Pancreas (tissue), 10 donors: ENCODE measurements at regions not wholly inside any gene's neighbourhood (a gene's known extent, or its start where the extent isn't known, plus 50 kb on each side); places are given as distances from the start of the nearest gene placed in this dataset.

Experiments used
- ATAC-seq, 4 donors: fragments of 200-7000 bp; cut with Tn5 transposase; one replicate each; pipeline versions ENCODE4 v1.8.0 to v1.9.1; 2020; ENCODE audit warnings: mild to moderate bottlenecking in 4 of 4, moderate library complexity in 4 of 4
- DNase-seq, 6 donors: peaks; one replicate each; pipeline ENCODE4 v3.0.0-alpha.2; 2020
- FAIRE-seq: peaks from 2 replicates; lab custom pipeline; 2012; peaks lifted over from hg19 to GRCh38; lab: Jason Lieb, UNC
- H3K27ac ChIP-seq, 4 donors: fragments of 200-600 bp; sonication (generic); 1 replicate in 3 of 4; 2 replicates in 1 of 4; pipeline versions ENCODE4 v1.5.0 to v1.8.0; 2020
- H3K27me3 ChIP-seq, 4 donors: fragments of 200-600 bp; one replicate each; pipeline ENCODE4 v1.8.0; 2021
- H3K36me3 ChIP-seq, 3 donors: fragments of 200-600 bp; sonication (generic) in 1 of 3; one replicate each; pipeline versions ENCODE4 v1.5.0 to v1.8.0; 2020 to 2021
- H3K4me1 ChIP-seq, 3 donors: fragments of 200-600 bp; one replicate each; pipeline ENCODE4 v1.8.0; 2021
- H3K4me3 ChIP-seq, 4 donors: fragments of 200-600 bp; sonication (generic) in 2 of 4; one replicate each; pipeline versions ENCODE4 v1.5.0 to v1.8.0; 2020 to 2021
- H3K9me3 ChIP-seq, 4 donors: fragments of 200-600 bp; one replicate each; pipeline ENCODE4 v1.8.0; 2021
- WGBS, 2 donors: extraction: QIAGEN DNeasy Blood & Tissue Kit; methylation state at CpG; one replicate each; pipeline ENCODE4 v1.1.7; 2013; 5-methylcytosine and 5-hydroxymethylcytosine counted together
- intact Hi-C, 3 donors: fragments of 100-400 bp; cut with DNase I; formaldehyde crosslinking; loops; one replicate each; pipeline versions ENCODE4 v1.11.1 to v1.14.2; 2022
- TF ChIP-seq, protein P1 (sequence below), 4 donors: fragments of 200-600 bp; sonication (generic) in 3 of 4; IDR thresholded peaks; one replicate each; pipeline versions ENCODE4 v1.5.0 to v1.8.0; 2021; ENCODE audit warnings: antibody characterized with exemption in 4 of 4
- donor health status: healthy with polysubstance abuse.
- donor health status: DM: no; HTN: no; CAD: no; lungs with moderate emphysema.
- donor health status: DM: no; HTN: no; CAD: no.
- donor health status: control.
- donor health status: control.
- donor health status: Bipolar disorder and iron deficiency.
- donor health status: DM: yes; HTN: yes; CAD: no.
- donor health status: DM: no; HTN: no; CAD: no.
- donor health status: DM: no; HTN: no; CAD: no.
- donor health status: DM: yes; HTN: yes; CAD: no.

DNA sequence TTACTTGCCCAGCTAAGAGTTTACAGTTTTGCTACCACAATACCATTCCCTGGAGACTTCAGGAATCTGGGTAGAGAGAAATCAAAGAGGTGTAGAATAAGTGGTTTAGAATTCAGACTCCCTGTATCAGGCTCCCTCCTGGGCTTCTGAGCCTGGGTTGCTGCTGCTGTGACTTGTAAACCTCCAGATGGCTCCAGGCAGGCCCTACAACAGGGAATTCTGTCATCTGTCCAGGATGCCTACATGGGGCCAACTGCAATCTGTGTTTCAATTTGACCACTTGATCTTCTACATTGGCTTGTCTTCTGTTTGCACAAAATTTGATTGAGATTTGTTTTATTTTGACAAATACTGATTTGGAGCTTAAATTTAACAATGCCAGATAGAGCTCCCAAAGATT, 183.9 kb downstream of the RAD51AP2 start:
- FAIRE-seq (no peak), DNase-seq (no peak), ATAC-seq (no peak)
- intact Hi-C loops = no loop called here
- no peaks in the 10 kb centered on the region for H3K4me1 ChIP-seq
- H3K27ac ChIP-seq = no peak overlapping the region
- H3K4me3 ChIP-seq = no peak overlapping the region
- TF ChIP-seq, protein P1, sequence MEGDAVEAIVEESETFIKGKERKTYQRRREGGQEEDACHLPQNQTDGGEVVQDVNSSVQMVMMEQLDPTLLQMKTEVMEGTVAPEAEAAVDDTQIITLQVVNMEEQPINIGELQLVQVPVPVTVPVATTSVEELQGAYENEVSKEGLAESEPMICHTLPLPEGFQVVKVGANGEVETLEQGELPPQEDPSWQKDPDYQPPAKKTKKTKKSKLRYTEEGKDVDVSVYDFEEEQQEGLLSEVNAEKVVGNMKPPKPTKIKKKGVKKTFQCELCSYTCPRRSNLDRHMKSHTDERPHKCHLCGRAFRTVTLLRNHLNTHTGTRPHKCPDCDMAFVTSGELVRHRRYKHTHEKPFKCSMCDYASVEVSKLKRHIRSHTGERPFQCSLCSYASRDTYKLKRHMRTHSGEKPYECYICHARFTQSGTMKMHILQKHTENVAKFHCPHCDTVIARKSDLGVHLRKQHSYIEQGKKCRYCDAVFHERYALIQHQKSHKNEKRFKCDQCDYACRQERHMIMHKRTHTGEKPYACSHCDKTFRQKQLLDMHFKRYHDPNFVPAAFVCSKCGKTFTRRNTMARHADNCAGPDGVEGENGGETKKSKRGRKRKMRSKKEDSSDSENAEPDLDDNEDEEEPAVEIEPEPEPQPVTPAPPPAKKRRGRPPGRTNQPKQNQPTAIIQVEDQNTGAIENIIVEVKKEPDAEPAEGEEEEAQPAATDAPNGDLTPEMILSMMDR (IDR thresholded peaks at IDR 0.05) = no peak
- no peaks in the 10 kb centered on the region for H3K36me3 ChIP-seq
- no peaks in the 10 kb centered on the region for H3K9me3 ChIP-seq
- no peaks in the 10 kb centered on the region for H3K27me3 ChIP-seq

DNA sequence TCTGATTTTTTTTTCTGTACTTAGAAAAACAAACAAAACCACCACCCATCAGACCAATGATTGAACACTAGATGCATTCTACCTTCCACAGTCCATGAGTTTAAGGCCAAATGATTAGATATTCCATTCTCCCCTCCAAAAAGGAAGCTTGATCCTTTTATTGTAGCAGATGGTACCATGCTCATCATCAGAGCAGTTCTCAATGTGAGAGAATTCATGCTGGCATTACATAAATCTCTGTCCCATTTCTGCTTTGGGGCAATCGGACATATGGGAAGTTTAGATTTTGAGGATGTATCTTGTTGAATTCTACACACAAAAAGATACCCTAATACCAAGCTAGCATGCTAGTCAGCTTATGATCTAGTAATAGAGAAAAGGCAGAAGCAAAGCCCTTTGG, 186.6 kb downstream of the RAD51AP2 start:
- no peak for DNase-seq
- H3K27me3 ChIP-seq = no peaks in the 10 kb centered on the region
- H3K27ac ChIP-seq = no peak overlapping the region
- no peaks in the 10 kb centered on the region for H3K36me3 ChIP-seq
- TF ChIP-seq, protein P1 (IDR thresholded peaks at IDR 0.05) = no peak
- WGBS, 2 donors = 62 to 83% methylated on average over 1 of the region's 1 CpG
- no peaks in the 10 kb centered on the region for H3K9me3 ChIP-seq
- H3K4me1 ChIP-seq = no peaks in the 10 kb centered on the region
- FAIRE-seq = no peak
- intact Hi-C loops = no loop called here
- no peak overlapping the region for H3K4me3 ChIP-seq
- ATAC-seq = no peak

DNA sequence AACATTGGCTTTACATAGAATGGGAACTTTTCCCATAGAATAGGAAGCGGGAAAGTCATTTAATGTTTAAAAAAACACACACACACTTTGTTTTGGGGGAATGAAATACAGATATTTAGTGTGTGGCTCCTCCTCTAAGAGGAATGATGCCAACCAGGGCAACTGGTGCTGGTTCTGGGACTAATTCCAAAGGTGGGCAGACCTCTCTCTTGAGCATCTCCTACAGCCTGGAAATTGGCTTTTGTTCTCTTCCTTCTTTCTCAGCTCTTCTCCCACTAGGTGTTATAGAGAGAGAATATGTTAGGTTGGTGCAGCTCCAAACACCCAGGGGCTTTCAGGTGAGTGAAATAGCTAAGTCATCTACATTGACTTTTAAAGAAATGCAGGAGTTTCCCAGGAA, 190.1 kb downstream of the RAD51AP2 start:
- DNase-seq (no peak), FAIRE-seq (no peak), ATAC-seq (no peak)
- TF ChIP-seq, protein P1 (IDR thresholded peaks at IDR 0.05) = no peak
- Histone ChIP-seq H3K4me3 (no peak overlapping the region), H3K36me3 (no peaks in the 10 kb centered on the region), H3K27ac (no peak overlapping the region), H3K4me1 (no peaks in the 10 kb centered on the region), H3K27me3 (no peaks in the 10 kb centered on the region), H3K9me3 (no peaks in the 10 kb centered on the region)
- 71 to 74% methylated on average over 1 of the region's 1 CpG for WGBS, 2 donors
- intact Hi-C loops = no loop called here

DNA sequence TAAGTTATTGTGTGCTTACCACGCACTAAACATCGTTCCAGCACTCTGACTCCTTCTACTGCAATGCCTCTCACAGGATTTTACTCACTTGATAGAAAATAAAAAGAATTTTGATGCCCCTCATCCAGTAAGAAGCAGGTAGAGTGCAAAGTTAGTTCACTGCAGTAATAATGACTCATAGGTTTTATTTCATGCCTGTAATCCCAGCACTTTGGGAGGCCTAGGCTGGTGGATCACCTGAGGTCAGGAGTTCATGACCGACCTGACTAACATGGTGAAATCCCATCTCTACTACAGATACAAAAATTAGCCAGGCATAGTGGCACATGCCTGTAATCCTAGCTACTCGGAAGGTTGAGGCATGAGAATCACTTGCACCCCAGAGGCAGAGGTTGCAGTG, 190.6 kb downstream of the RAD51AP2 start:
- WGBS, 2 donors = 63 to 73% methylated on average over 4 of the region's 4 CpGs
- H3K4me1 ChIP-seq = no peaks in the 10 kb centered on the region
- ATAC-seq (no peak), FAIRE-seq (no peak), DNase-seq (no peak)
- TF ChIP-seq, protein P1 (IDR thresholded peaks at IDR 0.05) = no peak
- no peak overlapping the region for H3K27ac ChIP-seq
- H3K9me3 ChIP-seq = no peaks in the 10 kb centered on the region
- intact Hi-C loops = no loop called here
- no peak overlapping the region for H3K4me3 ChIP-seq
- no peaks in the 10 kb centered on the region for H3K27me3 ChIP-seq
- no peaks in the 10 kb centered on the region for H3K36me3 ChIP-seq

DNA sequence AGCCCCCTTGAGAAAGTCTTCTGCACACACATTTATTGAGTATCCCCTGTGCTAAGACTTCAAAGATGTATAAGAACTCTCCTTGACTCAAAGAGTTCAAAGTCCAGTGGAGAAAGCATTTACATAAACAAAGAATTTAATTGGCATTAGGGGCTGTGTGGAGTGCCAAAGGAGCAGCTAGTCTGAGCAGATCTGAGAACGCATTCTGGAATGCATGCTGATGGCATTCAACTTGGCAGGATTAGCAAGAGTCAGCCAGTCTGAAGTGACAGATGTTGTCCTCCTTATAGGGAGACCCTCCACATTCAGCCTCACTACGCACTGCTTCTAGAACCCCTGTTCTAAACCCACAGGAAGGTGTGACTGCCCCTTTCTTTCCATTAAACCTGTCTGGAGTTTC, 191.5 kb downstream of the RAD51AP2 start:
- Histone ChIP-seq H3K27me3 (no peaks in the 10 kb centered on the region), H3K9me3 (no peaks in the 10 kb centered on the region), H3K36me3 (no peaks in the 10 kb centered on the region), H3K4me3 (no peak overlapping the region), H3K27ac (no peak overlapping the region), H3K4me1 (no peaks in the 10 kb centered on the region)
- TF ChIP-seq, protein P1 (IDR thresholded peaks at IDR 0.05) = no peak
- 42 to 49% methylated on average over 2 of the region's 2 CpGs for WGBS, 2 donors
- intact Hi-C loops = no loop called here
- no peak for FAIRE-seq
- DNase-seq = no peak
- no peak for ATAC-seq
